Nucleus accumbens (tissue), 56 donors: ENCODE measurements at regions not wholly inside any gene's neighbourhood (a gene's known extent, or its start where the extent isn't known, plus 50 kb on each side); places are given as distances from the start of the nearest gene placed in this dataset.

Source experiments
- DNase-seq, 56 donors: peaks; one replicate each; lab custom pipeline; 2025; lab: John Stamatoyannopoulos, UW

GRCh38 chr5:125290935-125291334 is 544.5 kb upstream of the ZNF608 start:
- no peak for DNase-seq

- DNase-seq: no peak
These were observed 545.0 kb upstream of the ZNF608 start for GRCh38 chr5:125291447-125291846.

- DNase-seq: no peak
These were observed 546.8 kb upstream of the ZNF608 start for GRCh38 chr5:125293223-125293622.

GRCh38 chr5:125293726-125294125 is 547.3 kb upstream of the ZNF608 start:
- no peak for DNase-seq

GRCh38 chr5:125294844-125295243 is 548.4 kb upstream of the ZNF608 start:
- no peak for DNase-seq

GRCh38 chr5:125295405-125295872 is 549.0 kb upstream of the ZNF608 start:
- DNase-seq: no peak

- DNase-seq: no peak
These were observed 551.8 kb upstream of the ZNF608 start for GRCh38 chr5:125298258-125298657.

- DNase-seq: no peak
These were observed 552.4 kb upstream of the ZNF608 start for GRCh38 chr5:125298746-125299379.

GRCh38 chr5:125301711-125302110 is 555.3 kb upstream of the ZNF608 start:
- DNase-seq: no peak

GRCh38 chr5:125302577-125302976 is 556.1 kb upstream of the ZNF608 start:
- no peak for DNase-seq

- no peak for DNase-seq
These were observed 560.3 kb upstream of the ZNF608 start for GRCh38 chr5:125306741-125307140.

- DNase-seq: no peak
These were observed 564.3 kb upstream of the ZNF608 start for GRCh38 chr5:125310749-125311148.

- no peak for DNase-seq
These were observed 565.3 kb upstream of the ZNF608 start for GRCh38 chr5:125311743-125312142.

- DNase-seq: no peak
These were observed 567.1 kb upstream of the ZNF608 start for GRCh38 chr5:125313555-125313954.

- no peak for DNase-seq
These were observed 568.9 kb upstream of the ZNF608 start for GRCh38 chr5:125315306-125315705.

- DNase-seq: no peak
These were observed 570.0 kb upstream of the ZNF608 start for GRCh38 chr5:125316391-125316790.

- no peak for DNase-seq
These were observed 570.6 kb upstream of the ZNF608 start for GRCh38 chr5:125316915-125317535.

GRCh38 chr5:125317536-125317995 is 571.1 kb upstream of the ZNF608 start:
- DNase-seq: peak in 1 of 56 donors; percentile 22

GRCh38 chr5:125321654-125322053 is 575.2 kb upstream of the ZNF608 start:
- DNase-seq: no peak

GRCh38 chr5:125323613-125324012 is 577.2 kb upstream of the ZNF608 start:
- DNase-seq: no peak

- DNase-seq: no peak
These were observed 579.2 kb upstream of the ZNF608 start for GRCh38 chr5:125325488-125326149.

GRCh38 chr5:125326150-125326510 is 579.7 kb upstream of the ZNF608 start:
- peak in 3 of 56 donors; percentile 7 to 45 (median 8) for DNase-seq
